MCF 10A (cell line): ENCODE measurements at regions not wholly inside any gene's neighbourhood (a gene's known extent, or its start where the extent isn't known, plus 50 kb on each side); places are given as distances from the start of the nearest gene placed in this dataset.
A peak's percentile ranks its signal among the peaks of the same experiment; 100 is the strongest.
"Not testable (repeated sequence)": the region's sequence is repeated elsewhere in the genome, so short reads cannot be mapped to it uniquely, and the experiment has no call there.

Experiments used
- BruUV-seq: library from RNA; stranded (reverse); fragments of 400-500 nt; replicated peaks from 2 replicates; lab custom pipeline; 2021; lab: Mats Ljungman, UMichigan
- CTCF ChIA-PET: fragments of 300-600 bp; sonication (Branson Sonifier 250); formaldehyde crosslinking; extraction: SDS; loops from one replicate; lab custom pipeline; 2021; ENCODE audit warnings: antibody characterized with exemption, inconsistent platforms; lab: Yijun Ruan, JAX
- POLR2A ChIA-PET: fragments of 300-600, 350-650 bp; sonication (Branson Sonifier 250); formaldehyde crosslinking; extraction: SDS; loops from one replicate; lab custom pipeline; 2020; ENCODE audit warnings: antibody characterized with exemption, inconsistent platforms; lab: Yijun Ruan, JAX
- DNase-seq: peaks from one replicate; pipeline ENCODE4 v3.0.0-alpha.2; 2018; ENCODE audit not compliant: unreplicated experiment
- H3K27ac Mint-ChIP-seq: one replicate; pipeline ENCODE4 v1.8.0; 2022; ENCODE audit warnings: mild to moderate bottlenecking, low read depth, mixed read lengths; ENCODE audit not compliant: unreplicated experiment
- H3K27me3 Mint-ChIP-seq: one replicate; pipeline ENCODE4 v1.8.0; 2022; ENCODE audit warnings: mixed read lengths; ENCODE audit not compliant: insufficient read depth, unreplicated experiment
- H3K36me3 Mint-ChIP-seq: one replicate; pipeline ENCODE4 v1.8.0; 2022; ENCODE audit warnings: mild to moderate bottlenecking, moderate library complexity, mixed read lengths; ENCODE audit not compliant: insufficient read depth, unreplicated experiment
- H3K4me1 Mint-ChIP-seq: one replicate; pipeline ENCODE4 v1.8.0; 2022; ENCODE audit warnings: mixed read lengths; ENCODE audit not compliant: insufficient read depth, unreplicated experiment
- H3K4me3 Mint-ChIP-seq: one replicate; pipeline ENCODE4 v1.8.0; 2022; ENCODE audit warnings: mild to moderate bottlenecking, moderate library complexity, mixed read lengths; ENCODE audit not compliant: unreplicated experiment
- H3K9me3 Mint-ChIP-seq: one replicate; pipeline ENCODE4 v1.8.0; 2022; ENCODE audit warnings: mixed read lengths; ENCODE audit not compliant: unreplicated experiment
- intact Hi-C: fragments of 100-400 bp; cut with micrococcal nuclease; formaldehyde crosslinking; loops from 2 replicates; pipeline ENCODE4 v1.14.1; 2022
- TF ChIP-seq, protein P1 (sequence below): fragments of 200-600 bp; IDR thresholded peaks from one replicate; pipeline ENCODE4 v1.8.0; 2022; ENCODE audit warnings: antibody characterized with exemption, mild to moderate bottlenecking; ENCODE audit not compliant: unreplicated experiment

GRCh38 chr11:98365941-98366340 lies 654.8 kb upstream of the CNTN5 start:
- Mint-ChIP-seq H3K4me3 (no peak overlapping the region), H3K36me3 (no peaks in the 10 kb centered on the region), H3K27me3 (peaks cover 57% of the 10 kb centered on the region), H3K9me3 (no peaks in the 10 kb centered on the region), H3K4me1 (no peaks in the 10 kb centered on the region), H3K27ac (no peak overlapping the region)
- ChIA-PET POLR2A (interaction anchor here (0.5 kb wide), 1 partner anchor 474 kb away, joined by 4 read pairs; no protein-coding TSS in a partner anchor), CTCF (no interaction called here)
- DNase-seq, result no peak
- TF ChIP-seq, protein P1, sequence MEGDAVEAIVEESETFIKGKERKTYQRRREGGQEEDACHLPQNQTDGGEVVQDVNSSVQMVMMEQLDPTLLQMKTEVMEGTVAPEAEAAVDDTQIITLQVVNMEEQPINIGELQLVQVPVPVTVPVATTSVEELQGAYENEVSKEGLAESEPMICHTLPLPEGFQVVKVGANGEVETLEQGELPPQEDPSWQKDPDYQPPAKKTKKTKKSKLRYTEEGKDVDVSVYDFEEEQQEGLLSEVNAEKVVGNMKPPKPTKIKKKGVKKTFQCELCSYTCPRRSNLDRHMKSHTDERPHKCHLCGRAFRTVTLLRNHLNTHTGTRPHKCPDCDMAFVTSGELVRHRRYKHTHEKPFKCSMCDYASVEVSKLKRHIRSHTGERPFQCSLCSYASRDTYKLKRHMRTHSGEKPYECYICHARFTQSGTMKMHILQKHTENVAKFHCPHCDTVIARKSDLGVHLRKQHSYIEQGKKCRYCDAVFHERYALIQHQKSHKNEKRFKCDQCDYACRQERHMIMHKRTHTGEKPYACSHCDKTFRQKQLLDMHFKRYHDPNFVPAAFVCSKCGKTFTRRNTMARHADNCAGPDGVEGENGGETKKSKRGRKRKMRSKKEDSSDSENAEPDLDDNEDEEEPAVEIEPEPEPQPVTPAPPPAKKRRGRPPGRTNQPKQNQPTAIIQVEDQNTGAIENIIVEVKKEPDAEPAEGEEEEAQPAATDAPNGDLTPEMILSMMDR, result no peak
- intact Hi-C loops, result no loop called here
- no TSS peak for BruUV-seq

DNA sequence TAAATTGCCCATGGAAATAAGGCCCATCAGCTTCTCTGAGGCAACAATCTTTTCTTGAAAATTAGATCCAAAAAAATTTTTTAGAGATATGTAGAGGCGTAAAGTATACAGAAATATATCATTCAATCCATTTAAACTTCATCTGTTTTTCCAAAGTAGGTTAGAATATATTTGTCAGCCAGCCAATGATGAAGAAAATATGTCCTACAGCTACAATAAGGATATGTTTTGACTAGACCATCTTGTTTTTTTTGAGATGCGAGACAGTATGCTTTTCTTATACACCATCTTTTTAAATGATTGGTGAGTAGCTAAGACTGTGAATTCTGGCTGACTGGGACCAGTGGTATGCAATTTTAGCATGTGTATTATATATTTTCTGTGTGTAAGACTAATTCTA lies 630.4 kb upstream of the CNTN5 start:
- intact Hi-C loops, result no loop called here
- no peak for DNase-seq
- POLR2A ChIA-PET, result no interaction called here
- TF ChIP-seq, protein P1, result no peak
- BruUV-seq, result no TSS peak
- Mint-ChIP-seq H3K27me3 (peaks cover 9% of the 10 kb centered on the region), H3K27ac (no peak overlapping the region), H3K4me3 (no peak overlapping the region), H3K9me3 (no peaks in the 10 kb centered on the region), H3K36me3 (no peaks in the 10 kb centered on the region), H3K4me1 (no peaks in the 10 kb centered on the region)
- CTCF ChIA-PET, result no interaction called here

DNA sequence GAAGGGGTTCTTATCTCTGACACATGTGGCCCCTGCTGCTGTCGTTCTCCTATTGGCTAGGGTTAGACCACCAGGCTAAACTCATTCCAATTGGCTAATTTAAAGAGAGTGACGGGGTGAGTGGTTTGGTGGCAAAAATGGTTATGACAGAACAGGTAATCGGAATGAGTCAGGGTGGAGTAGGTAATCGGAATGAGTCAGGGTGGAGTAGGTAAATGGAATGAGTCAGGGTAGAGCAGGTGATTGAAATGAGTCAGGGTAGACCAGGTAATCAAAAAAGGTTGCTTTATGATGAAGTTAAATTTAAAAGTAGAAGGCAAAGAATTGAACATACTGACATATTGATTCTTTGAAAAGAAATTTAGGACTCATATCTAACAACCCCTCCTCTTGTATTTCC lies 626.2 kb upstream of the CNTN5 start:
- DNase-seq, result peak; percentile 8

GRCh38 chr11:98398508-98398907 lies 622.2 kb upstream of the CNTN5 start:
- intact Hi-C loops, result no loop called here
- H3K4me3 Mint-ChIP-seq, result no peak overlapping the region
- no peaks in the 10 kb centered on the region for H3K9me3 Mint-ChIP-seq
- no peak overlapping the region for H3K27ac Mint-ChIP-seq
- ChIA-PET POLR2A (no interaction called here), CTCF (no interaction called here)
- no TSS peak for BruUV-seq
- H3K27me3 Mint-ChIP-seq, result peaks cover 12% of the 10 kb centered on the region
- no peaks in the 10 kb centered on the region for H3K4me1 Mint-ChIP-seq
- no peak for DNase-seq
- TF ChIP-seq, protein P1, result no peak
- H3K36me3 Mint-ChIP-seq, result no peaks in the 10 kb centered on the region

More for the DNA sequence above, 626.2 kb upstream of the CNTN5 start:
- CTCF ChIA-PET, intact Hi-C loops, H3K27ac Mint-ChIP-seq, H3K36me3 Mint-ChIP-seq, H3K4me1 Mint-ChIP-seq, BruUV-seq, H3K9me3 Mint-ChIP-seq, H3K4me3 Mint-ChIP-seq, POLR2A ChIA-PET: not testable (repeated sequence)
- peaks cover 12% of the 10 kb centered on the region for H3K27me3 Mint-ChIP-seq

DNA sequence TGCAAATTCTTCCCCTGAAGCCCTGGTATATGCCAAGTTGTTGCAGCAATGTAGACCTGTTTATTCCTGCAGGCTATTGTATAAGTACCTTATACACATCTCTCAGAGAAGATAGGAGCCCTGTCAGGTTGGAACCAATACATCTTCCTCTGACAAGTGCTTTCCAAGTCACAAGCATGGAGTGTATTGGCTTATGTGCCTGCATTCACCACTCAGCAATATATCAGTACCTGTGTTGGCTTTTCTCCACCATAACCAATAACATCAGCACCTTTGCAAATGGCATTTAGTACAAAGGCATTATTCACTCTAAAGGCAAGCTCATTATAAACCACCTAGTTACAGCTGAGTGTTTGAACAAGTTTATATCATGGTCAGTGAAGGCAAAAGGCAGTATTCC lies 611.7 kb upstream of the CNTN5 start:
- H3K36me3 Mint-ChIP-seq, result no peaks in the 10 kb centered on the region
- H3K9me3 Mint-ChIP-seq, result no peaks in the 10 kb centered on the region
- CTCF ChIA-PET, result interaction anchor here (0.6 kb wide), 1 partner anchor 36 kb away, joined by 3 read pairs; no protein-coding TSS in a partner anchor
- no peak overlapping the region for H3K4me3 Mint-ChIP-seq
- no peaks in the 10 kb centered on the region for H3K4me1 Mint-ChIP-seq
- peaks cover 30% of the 10 kb centered on the region for H3K27me3 Mint-ChIP-seq
- POLR2A ChIA-PET, result no interaction called here
- no peak overlapping the region for H3K27ac Mint-ChIP-seq
- DNase-seq, result no peak
- no TSS peak for BruUV-seq
- intact Hi-C loops, result no loop called here
- TF ChIP-seq, protein P1, result no peak
